ENCODE measurements at regions not wholly inside any gene's neighbourhood (a gene's known extent, or its start where the extent isn't known, plus 50 kb on each side); places are given as distances from the start of the nearest gene placed in this dataset.

GRCh38 chr13:92938486-92939020 is 288.1 kb upstream of the GPC6 start:
- TF ChIP-seq, protein P1, sequence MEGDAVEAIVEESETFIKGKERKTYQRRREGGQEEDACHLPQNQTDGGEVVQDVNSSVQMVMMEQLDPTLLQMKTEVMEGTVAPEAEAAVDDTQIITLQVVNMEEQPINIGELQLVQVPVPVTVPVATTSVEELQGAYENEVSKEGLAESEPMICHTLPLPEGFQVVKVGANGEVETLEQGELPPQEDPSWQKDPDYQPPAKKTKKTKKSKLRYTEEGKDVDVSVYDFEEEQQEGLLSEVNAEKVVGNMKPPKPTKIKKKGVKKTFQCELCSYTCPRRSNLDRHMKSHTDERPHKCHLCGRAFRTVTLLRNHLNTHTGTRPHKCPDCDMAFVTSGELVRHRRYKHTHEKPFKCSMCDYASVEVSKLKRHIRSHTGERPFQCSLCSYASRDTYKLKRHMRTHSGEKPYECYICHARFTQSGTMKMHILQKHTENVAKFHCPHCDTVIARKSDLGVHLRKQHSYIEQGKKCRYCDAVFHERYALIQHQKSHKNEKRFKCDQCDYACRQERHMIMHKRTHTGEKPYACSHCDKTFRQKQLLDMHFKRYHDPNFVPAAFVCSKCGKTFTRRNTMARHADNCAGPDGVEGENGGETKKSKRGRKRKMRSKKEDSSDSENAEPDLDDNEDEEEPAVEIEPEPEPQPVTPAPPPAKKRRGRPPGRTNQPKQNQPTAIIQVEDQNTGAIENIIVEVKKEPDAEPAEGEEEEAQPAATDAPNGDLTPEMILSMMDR (IDR thresholded peaks at IDR 0.05): no peak
- H3K27ac ChIP-seq: no peak overlapping the region
- ATAC-seq (ENCODE audit: insufficient number of reproducible peaks, low FRiP score, low read depth): no peak
- H3K27me3 ChIP-seq (replicated peaks; ENCODE audit: insufficient read depth): no peaks in the 10 kb centered on the region
- H3K9me3 ChIP-seq: no peaks in the 10 kb centered on the region
- H3K4me3 ChIP-seq: no peak overlapping the region
- no peak for DNase-seq (ENCODE audit: low spot score)
- no peaks in the 10 kb centered on the region for H3K4me1 ChIP-seq (ENCODE audit: control insufficient read depth in 1 of 2, low read depth in 2 of 2)
- H3K36me3 ChIP-seq: no peaks in the 10 kb centered on the region

DNA sequence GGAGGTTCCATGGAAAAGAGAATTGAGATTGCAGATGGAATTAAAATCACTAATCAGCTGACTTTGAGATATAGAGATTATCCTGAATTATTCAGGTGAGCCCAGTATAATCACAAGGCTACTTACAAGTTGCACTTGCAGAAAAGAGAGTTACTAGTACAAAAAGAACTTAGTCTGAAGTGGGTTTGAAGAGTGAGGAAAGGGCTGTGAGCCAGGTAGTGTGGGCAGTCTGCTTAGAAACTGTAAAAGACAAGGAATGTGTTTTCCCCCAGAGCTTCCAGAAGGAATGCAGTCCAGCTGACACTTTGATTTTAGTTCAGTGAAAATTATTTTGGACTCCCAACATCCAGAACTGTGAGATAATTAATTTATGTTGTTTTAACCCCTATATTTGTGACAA is 285.4 kb upstream of the GPC6 start:
- no peak for ATAC-seq (ENCODE audit: insufficient number of reproducible peaks, low FRiP score, low read depth)
- H3K4me3 ChIP-seq: no peak overlapping the region

DNA sequence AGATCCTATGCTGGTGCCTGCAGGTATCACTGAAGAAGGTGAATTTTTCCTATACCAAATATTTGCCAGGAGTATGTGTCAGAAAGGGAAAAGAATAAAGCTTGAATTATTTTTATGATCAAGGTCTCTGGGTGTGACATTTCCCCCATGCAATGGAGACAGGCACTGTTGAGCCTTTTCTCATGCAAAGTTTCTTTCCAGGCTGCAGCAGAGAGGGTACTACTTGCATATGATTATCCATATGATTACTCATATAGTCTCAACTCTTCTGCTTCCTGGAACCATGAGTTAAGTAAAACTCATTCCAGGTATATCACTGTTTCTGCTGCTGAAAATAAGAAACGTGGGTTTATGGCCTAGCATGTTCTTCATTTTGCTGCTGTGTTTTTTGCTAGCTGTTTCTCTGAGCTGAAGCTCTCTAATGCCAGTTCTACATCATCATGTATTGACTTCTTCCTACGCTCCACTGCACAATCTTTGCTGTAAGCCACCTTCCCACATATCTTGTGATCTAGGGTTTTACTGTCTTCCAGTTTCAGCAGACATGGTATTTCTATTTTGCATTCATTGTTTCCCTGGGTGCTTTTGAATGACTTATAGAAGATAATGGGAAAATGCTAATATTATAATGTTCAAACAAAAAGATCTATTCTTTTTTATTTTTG is 278.7 kb upstream of the GPC6 start:
- TF ChIP-seq, protein P1 (IDR thresholded peaks at IDR 0.05): no peak

More for the DNA sequence above, 285.4 kb upstream of the GPC6 start:
- no peaks in the 10 kb centered on the region for H3K9me3 ChIP-seq
- H3K27me3 ChIP-seq (replicated peaks; ENCODE audit: insufficient read depth): no peaks in the 10 kb centered on the region
- no peak for DNase-seq (ENCODE audit: low spot score)
- H3K4me1 ChIP-seq (ENCODE audit: control insufficient read depth in 1 of 2, low read depth in 2 of 2): no peaks in the 10 kb centered on the region
- H3K27ac ChIP-seq: no peak overlapping the region
- TF ChIP-seq, protein P1 (IDR thresholded peaks at IDR 0.05): no peak
- H3K36me3 ChIP-seq: no peaks in the 10 kb centered on the region

DNA sequence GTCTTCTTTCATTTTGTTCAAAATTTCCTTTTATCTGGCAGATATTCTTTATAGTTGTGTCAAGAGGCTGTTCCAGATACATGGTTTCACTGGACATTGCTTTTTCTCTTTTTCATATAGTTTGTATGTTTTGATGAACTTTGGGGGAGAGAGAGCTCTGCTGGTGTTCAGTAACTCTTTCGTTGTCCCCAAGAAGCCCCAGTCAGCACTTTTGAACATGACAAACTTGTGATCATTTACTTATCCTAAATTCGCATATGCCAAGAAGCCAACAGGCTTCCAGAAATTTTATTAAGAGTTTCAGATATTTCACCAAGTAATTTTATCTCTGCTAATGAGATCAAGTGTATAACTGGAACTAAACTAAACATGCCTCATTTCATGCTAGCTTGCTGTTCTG is 275.8 kb upstream of the GPC6 start:
- no peaks in the 10 kb centered on the region for H3K27me3 ChIP-seq (replicated peaks; ENCODE audit: insufficient read depth)
- peaks cover 0 to 12% of the 10 kb centered on the region in 2 donors for H3K4me1 ChIP-seq (ENCODE audit: control insufficient read depth in 1 of 2, low read depth in 2 of 2)
- H3K36me3 ChIP-seq: no peaks in the 10 kb centered on the region
- ATAC-seq (ENCODE audit: insufficient number of reproducible peaks, low FRiP score, low read depth) (no peak), DNase-seq (ENCODE audit: low spot score) (no peak)
- TF ChIP-seq, protein P1 (IDR thresholded peaks at IDR 0.05): no peak
- H3K4me3 ChIP-seq: no peak overlapping the region
- H3K9me3 ChIP-seq: no peaks in the 10 kb centered on the region
- H3K27ac ChIP-seq: no peak overlapping the region

More for the DNA sequence above, 278.7 kb upstream of the GPC6 start:
- Histone ChIP-seq H3K27ac (no peak overlapping the region), H3K4me1 (ENCODE audit: control insufficient read depth in 1 of 2, low read depth in 2 of 2) (peaks cover 0 to 12% of the 10 kb centered on the region in 2 donors), H3K4me3 (no peak overlapping the region), H3K27me3 (replicated peaks; ENCODE audit: insufficient read depth) (no peaks in the 10 kb centered on the region), H3K9me3 (no peaks in the 10 kb centered on the region), H3K36me3 (no peaks in the 10 kb centered on the region)
- ATAC-seq (ENCODE audit: insufficient number of reproducible peaks, low FRiP score, low read depth) (no peak), DNase-seq (ENCODE audit: low spot score) (no peak)

- no peaks in the 10 kb centered on the region for H3K27me3 ChIP-seq (replicated peaks; ENCODE audit: insufficient read depth)
- DNase-seq (ENCODE audit: low spot score): no peak
- no peak overlapping the region for H3K27ac ChIP-seq
- H3K9me3 ChIP-seq: no peaks in the 10 kb centered on the region
- no peaks in the 10 kb centered on the region for H3K36me3 ChIP-seq
- H3K4me3 ChIP-seq: no peak overlapping the region
- H3K4me1 ChIP-seq (ENCODE audit: control insufficient read depth in 1 of 2, low read depth in 2 of 2): peaks cover 0 to 12% of the 10 kb centered on the region in 2 donors
- TF ChIP-seq, protein P1 (IDR thresholded peaks at IDR 0.05): no peak
- ATAC-seq (ENCODE audit: insufficient number of reproducible peaks, low FRiP score, low read depth): no peak
Observed at GRCh38 chr13:92951273-92951890, 275.2 kb upstream of the GPC6 start.
